HG02571 (cell line): ENCODE measurements at regions not wholly inside any gene's neighbourhood (a gene's known extent, or its start where the extent isn't known, plus 50 kb on each side); places are given as distances from the start of the nearest gene placed in this dataset.

Experiments used
- ATAC-seq: cut with Tn5 transposase; IDR thresholded peaks from one replicate; pipeline ENCODE4 v1.9.1; 2021; ENCODE audit warnings: mild to moderate bottlenecking, moderate library complexity; ENCODE audit not compliant: unreplicated experiment

DNA sequence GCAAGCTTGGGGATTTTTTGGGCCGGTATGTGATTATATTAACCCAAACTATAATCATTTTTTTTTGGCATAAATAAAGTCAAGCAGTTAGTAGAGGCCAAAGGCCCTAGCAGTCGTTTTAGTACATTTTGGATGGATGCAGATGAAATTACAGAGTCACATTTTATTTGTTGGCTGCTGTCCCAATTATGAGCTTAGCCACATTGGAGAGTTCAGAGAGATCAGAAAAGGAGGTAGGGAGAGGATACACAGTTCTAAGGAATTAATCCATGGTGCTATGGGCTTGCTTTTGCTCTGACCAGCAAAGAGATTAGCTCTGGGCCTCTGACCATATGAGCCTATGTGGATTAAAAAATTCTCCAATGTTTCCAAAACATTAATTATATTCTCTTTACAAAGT lies 395.1 kb downstream of the RAPGEF2 start:
- no peak for ATAC-seq

DNA sequence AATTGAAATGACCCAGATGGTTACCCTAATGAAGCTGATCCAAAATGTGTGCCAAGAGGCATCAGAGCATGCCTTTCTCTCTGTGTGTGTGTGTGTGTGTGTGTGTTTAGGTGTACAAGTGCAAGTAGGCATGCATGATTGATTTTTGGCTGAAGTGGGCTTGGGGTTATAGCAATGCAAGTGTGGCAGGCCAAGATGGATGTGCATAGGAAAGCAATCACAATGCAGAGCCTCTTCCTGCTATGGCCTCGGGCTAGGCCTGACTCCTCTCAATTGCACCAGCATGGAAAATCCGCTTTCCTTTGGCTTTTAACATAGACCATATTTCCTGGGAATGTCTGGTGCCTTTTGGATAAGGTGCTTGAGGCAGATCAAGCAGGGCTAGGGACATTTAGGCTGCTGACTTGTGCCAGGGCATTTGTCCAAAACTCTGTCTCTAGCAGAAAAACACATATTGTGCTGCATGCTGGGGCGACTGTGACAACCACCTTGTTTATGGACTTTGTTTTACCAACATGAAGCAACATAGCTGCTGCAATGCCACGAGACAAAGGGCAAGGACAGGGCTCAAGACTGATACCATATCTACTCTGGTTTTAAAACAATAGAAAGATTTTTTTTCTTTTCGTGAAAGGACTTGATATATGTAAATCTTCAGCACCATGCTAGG lies 395.7 kb downstream of the RAPGEF2 start:
- ATAC-seq, result no peak

DNA sequence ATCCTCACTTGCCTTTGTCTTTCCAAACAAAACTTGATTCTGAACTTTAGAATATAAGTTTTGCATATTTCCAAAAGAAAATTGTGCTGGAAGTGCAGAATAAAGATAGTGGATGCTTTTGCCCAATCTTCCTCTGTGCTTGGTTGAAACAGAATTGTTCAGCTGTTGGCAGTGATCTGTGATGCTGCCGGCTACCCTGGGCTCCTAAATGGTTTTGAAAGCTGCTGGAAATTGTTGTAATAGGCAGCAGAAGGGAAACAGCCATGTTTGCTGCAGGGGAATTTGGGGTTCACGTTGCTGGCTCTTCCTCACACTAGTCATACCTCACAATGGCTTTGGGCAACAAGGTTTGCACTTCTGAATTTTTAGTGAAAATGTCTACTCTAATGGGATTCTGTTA lies 398.0 kb downstream of the RAPGEF2 start:
- no peak for ATAC-seq

DNA sequence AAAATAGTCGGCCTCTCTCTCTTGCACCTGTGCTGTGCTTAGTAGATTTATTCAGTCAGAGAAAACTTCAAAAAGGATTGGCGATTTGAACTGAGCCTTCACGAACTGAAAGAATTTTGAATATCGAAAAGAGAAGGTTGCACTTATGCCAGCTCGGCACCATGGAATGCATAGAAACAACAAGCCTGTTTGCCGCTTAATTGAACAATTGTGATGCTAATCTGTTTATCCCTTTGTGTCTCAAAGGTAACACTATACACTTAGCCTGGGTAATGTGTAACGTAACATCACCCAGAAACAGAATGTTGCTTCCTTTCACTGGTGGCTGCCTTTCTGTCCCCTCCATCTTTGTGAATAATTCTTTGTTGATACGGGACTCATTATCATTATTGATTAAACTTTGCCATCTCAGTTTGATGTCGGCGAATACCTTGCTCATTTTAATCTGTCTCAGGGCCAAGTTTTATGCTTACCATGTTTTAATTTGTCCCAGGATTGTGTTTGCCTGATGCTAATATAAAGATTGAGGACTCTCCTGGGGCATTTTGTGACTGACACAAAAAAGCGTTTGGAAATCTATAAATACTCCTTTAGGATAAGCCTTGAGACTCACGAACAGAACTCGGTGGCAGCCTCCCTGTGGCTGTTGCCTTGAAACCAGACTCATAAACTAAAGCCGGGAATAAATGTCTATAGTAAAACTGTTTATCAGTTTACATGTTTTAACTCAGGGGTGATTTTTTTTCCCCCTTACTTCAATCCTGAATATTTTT lies 400.5 kb downstream of the RAPGEF2 start:
- ATAC-seq, result no peak

DNA sequence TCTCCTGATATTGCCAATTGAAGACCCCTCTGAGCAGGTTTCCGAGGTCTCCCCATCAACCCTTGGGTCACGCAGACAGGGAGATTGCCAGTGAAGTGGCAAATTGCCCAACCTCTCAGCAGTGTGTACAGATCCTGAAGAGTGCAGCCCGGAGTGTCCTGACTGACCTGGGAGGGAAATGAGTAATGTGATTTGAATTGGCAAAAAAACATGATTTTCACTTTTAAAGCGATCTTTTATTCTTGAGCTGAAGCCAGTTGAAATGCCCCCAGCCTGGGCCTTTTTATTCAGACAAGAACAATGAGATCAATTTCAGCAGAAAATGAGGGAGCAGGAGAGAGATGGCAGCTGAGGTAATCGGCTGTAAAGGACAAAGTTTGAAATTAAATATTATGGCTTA lies 401.8 kb downstream of the RAPGEF2 start:
- ATAC-seq, result no peak

DNA sequence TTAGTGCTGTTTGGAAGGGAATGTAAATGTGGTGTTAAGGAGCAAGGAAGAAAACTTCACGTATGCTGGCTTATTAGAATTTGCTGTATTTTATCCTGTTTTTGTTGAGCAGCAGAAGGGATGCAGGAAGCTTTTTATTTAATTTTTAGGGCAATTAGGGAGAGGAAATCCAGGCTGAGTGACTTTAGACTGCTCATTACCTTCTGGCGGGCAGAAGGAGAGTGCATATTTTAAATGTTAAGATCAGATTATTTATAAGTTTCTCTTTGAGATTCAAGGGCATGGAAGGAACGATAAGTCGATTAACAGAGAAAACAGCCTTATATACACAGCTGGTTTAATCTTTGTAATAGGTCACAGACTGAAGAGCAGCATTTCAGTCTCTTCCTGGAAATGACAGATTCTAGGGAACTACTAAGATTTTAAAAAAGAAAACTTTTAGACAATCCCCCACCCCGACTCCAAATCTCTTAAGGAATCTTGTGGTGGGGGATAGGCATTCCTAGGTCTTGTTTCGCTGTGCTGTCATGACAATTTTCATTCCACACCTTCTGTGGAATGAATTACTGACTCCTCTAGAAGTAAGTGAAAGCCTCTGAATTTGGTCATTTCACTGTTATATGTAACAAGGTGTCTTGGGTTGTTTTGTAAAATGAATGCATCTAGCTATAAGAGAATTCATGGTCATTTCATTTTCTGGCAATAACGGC lies 402.5 kb downstream of the RAPGEF2 start:
- ATAC-seq, result no peak

DNA sequence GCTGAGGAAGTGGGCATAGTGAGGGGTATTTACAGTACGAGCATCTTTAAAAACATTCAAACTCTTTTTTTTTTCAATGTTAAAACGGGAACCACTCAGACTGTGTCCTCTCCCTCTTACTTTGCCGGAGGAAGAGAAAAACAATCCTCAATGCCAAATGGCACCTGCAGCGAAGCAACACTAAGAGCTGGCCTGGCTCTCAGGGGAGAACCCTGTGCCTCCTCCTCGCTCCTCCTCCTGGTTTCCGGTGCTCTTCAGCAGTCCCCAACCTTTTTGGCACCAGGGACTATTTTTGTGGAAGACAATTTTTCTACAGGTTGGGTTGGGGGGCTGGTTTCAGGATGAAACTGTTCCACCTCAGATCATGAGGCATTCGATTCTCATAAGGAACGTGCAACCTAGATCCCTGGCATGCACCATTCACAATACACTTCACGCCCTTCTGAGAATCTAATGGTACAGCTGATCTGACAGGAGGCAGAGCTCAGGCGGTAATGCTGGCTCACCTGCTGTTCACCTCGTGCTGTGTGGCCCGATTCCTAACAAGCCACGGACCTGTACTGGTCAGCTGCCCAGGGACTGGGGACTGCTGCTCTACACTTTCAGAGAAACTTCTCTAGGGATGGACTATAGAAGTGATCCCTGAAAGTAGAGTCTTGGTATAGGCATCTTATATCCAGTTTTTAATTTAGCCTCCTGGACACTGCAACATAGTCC lies 404.1 kb downstream of the RAPGEF2 start:
- ATAC-seq, result no peak

DNA sequence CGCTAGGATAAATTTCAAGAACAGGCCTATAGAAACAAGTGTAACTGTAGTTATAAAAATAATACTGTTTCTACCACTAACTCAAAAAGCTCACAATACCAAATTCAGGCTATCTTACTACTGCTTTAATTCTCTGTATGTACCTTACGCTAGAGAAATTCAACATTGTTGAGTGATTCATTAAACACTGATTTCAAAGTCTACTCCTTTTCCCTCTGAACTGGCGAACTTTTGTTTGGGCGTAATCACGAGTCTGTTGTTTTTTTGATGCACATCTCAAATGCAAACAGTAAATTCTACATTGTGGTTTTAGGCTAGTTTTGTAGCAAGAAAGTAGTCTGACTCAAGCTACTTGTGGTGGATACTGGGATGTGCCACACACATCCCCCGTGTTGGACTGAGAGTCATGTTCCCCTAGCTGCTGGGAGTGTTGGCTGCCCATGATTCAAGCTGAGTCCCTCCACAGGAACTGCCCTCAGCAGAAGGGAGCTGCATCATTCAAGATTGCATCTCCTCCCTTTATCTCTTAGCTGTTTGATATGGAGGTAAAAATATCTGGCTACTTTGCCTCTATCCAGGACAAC lies 406.1 kb downstream of the RAPGEF2 start:
- no peak for ATAC-seq

DNA sequence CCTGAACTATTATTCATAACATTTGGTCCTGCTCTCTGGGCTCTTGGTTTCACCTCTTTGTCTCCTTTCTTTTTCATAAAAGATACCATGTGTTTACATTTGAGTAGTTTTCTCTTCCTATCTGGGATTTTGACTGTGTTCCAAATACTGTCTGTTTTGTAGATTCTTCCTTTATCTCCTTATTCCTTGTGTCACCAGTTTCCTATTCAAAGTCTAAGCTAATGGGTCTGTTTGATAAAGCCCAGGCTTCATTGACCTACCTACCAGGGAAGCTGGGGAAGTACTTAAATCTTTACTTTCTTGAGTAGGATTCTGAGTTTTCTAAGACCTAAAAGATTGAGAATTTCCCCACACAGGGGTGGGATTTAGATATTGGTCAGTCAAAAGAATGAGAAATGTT lies 409.5 kb downstream of the RAPGEF2 start:
- no peak for ATAC-seq

DNA sequence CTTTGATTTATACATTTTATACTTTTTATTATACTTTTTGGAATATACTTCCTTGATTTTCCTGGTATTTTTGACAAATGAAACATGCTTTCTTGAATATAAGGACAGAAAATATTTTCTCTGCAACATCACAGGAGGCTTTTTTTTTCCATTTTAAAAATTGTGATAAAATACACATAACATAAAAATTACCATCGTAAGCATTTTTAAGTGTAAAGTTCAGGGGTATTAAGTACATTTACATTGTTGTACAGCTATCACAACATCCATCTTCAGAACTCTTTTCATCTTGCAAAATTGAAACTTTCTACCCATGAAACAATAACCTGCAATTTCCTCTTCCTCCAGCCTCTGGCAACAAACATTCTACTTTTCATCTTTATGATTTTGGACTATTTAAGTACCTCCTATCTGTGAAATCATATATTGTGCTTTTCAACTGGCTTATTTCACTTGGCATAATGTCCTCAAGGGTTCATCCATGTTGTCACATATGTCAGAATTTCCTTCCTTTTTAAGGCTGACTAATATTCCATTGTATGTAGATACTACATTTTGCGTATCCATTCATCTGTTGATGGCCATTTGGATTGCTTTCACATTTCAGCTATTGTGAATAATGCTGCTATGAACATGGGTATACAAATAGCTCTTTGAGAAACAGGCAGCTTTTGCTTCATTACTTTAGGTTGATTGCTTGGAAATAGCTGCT lies 412.6 kb downstream of the RAPGEF2 start:
- ATAC-seq, result no peak

DNA sequence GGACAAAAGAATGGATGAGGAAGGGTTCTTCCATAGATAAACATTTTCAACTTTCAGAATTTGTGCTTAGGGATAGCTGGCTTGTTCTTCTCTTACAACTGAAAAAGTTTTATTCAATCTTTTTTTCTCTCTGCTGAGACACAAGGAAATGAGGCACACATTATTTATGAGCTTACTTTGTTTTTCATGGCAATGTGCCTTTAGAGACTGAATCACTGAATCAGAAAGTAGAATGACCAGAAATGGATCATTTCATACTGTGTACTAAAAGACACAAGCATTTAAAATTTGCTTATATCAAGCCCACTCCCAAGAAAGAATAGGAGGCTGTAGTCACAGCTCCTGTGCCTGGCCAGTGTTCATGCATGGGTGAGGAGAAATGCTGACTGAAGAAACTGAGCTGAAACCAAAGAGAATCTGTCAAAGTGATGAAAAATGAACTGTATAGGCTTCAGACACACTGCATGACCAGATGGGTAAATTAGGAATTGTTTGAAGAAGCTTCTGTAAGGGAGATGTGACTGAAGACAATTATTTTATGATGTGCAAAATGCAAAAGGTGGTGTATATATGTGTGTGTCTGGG lies 413.8 kb downstream of the RAPGEF2 start:
- ATAC-seq, result no peak

DNA sequence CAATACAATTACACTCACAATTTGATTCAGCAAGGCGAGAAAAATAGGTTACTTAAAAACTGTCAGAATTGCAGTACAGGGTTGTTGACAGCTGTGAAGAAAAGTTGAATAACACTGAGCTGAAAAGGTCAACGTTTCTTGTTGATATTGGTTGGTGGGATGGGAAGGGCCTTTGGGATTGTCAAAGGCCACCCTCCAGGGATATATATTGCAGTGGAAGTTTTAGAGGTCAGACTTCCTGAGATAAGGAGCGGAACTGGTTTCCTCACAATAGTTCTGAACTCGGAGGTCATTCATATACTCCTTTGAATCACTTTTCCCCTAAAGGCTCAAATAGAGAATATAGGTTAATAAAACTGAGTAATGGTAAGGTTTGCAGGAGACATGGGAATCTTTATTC lies 417.2 kb downstream of the RAPGEF2 start:
- no peak for ATAC-seq

DNA sequence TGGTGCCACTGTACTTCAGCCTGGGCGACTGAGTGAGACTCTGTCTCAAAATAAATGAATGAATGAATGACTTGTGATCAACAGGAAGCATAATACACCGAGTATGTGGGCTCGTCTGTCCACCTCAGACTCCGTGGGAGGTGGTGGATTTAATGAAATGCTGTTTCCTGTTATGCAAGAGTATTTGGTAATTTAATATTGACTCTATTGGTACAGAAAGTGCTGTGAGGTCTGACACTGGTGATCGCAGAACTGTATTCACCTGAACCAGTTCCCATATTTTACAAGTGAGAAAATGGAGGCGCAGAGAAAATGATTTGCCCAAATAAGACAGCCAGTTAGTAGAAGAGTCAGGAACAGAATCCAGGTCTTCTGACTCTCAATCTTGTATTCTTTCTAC lies 423.3 kb downstream of the RAPGEF2 start:
- no peak for ATAC-seq

DNA sequence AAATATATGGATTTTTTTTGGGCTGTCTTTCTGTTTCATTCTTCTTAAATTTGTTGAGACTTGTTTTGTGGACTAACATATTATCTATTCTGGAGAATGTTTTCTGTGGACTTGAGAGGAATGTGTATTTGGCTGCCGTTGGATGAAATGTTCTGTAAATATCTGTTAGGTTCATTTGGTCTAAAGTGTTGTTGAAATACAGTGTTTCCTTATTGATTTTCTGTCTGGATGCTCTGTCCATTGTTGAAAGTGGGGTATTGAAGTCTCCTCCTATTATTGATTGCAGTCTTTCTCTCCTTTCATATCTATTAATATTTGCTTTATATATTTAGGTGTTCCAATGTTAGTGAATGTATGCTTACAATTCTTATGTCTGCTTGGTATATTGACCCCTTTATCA lies 431.8 kb downstream of the RAPGEF2 start:
- no peak for ATAC-seq

DNA sequence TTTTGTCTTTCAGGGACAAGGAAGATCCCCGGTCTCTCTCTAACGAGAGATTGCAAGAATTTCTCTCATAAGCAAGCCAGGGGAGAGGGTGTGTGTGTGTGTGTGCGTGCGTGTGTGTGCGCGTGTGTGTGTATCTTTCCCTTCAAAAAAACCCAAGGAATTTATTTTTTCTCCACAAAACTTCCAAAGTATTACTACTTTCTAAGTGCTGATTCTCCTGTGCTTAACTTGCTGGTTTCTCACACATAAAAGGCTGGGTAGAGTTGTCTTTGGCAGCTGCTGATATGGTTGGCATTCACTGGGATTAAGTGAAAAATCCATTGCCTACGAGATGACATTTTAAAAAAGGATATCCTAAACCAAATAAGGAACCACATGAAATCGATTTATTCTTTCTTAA lies 435.7 kb downstream of the RAPGEF2 start:
- no peak for ATAC-seq

DNA sequence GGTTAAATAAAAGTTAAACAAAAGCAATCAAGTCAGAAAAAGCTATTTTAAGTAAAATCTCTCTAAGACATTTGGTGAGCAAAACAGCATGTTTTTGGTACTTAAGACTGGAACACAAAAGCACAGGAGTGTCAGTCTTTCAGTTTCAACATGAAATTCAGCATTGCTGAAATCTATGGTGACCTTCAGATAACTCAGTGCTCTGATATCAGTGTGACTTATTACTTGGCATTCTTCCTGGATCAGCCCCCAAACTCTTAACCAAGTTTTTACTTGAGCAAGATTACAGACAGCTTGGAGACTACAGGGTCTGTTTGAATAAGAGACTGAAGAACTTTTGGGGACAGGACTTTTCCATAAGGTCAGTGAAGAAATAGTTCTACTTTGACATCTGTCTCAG lies 437.2 kb downstream of the RAPGEF2 start:
- no peak for ATAC-seq

DNA sequence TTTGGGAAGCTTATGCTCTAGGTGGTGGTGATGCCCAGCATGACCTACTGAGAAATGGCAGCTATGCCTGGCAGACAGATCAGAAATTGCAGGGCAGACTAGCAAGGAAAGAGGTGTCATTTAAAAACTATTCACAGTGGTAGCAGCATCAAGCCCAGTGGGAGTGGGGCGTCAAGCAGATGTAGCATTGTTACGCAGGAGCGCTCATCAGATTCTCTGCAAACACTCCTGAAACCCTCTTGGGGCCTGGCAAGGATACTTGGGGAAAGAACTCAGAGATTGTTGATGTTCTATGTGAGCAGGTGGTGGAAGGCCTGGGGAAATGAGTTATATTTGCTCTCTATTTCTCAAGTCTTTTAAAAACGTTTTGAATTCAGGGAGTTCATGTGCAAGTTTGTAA lies 437.6 kb downstream of the RAPGEF2 start:
- ATAC-seq, result no peak

DNA sequence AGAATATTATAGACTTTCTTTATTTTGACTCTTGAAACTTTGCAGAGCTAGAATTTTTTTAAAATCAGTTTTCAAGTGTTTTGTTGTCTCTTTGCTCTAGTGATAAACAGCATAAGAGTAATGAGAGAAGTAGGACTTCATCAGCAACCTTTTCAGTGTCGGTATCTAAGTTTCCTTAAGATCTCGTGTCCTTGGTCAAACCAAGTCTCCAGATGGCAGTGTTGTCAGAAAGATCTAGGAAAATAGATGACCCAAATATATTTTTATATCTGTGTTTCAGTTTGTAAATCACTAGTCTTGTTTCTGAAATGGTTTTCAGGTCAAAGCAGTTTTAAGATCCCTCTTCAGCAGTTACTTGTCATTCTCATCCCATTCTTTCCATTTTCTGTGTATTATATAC lies 438.3 kb downstream of the RAPGEF2 start:
- no peak for ATAC-seq

DNA sequence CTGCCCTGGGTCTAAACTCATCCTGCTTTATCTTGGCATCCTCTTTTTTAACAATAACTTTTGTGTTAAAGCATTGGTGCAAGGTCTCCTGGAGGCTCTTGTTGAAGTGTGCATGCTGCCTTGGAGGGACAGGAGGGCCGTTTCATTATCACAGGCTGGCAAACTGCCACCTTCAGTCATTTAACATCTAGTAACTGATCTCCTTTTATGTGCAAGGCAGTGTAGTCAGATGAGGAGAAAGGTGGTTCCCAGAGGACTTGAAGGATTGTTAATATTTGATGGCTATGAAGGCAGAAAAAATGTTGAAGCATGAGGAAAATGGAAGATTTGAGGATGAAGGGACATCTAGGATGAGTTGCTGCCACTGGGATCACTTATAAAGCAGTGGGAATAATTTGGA lies 439.4 kb downstream of the RAPGEF2 start:
- no peak for ATAC-seq

DNA sequence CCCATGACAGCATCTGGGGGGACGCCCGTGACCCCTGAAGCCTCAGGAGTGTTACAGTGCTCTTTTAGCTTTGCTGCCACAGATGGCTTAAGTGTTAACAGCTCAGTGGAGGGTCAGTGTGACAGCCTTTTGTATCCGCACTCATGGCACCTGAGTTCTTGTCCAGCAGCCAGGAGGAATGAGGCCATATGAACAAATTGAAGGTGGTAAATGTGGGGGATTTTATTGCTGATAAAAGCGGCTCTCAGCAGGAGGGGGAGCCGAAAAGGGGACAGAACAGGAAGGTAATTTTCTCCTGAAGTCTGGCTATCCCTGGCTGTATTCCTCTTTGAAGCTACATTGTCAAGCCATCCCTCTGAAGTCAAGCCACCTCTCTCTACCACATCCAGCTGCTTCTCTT lies 441.0 kb downstream of the RAPGEF2 start:
- no peak for ATAC-seq
